Immature natural killer cell (primary cell): ENCODE measurements at regions not wholly inside any gene's neighbourhood (a gene's known extent, or its start where the extent isn't known, plus 50 kb on each side); places are given as distances from the start of the nearest gene placed in this dataset.

Source experiments
- DNase-seq, 3 donors: peaks; one replicate each; pipeline ENCODE4 v3.0.0; 2022; ENCODE audit warnings: mixed read lengths in 1 of 3
- H3K27ac Mint-ChIP-seq, 6 donors: one replicate each; pipeline ENCODE4 v1.8.0; 2020; ENCODE audit warnings: mixed read lengths in 6 of 6, mild to moderate bottlenecking in 5 of 6, inconsistent platforms in 4 of 6, moderate library complexity in 3 of 6
- H3K27me3 Mint-ChIP-seq, 3 donors: one replicate each; pipeline ENCODE4 v1.8.0; 2020 to 2021; ENCODE audit warnings: low read depth in 3 of 3, mild to moderate bottlenecking in 3 of 3, mixed read lengths in 3 of 3, moderate library complexity in 3 of 3, inconsistent platforms in 1 of 3
- H3K36me3 Mint-ChIP-seq, 3 donors: one replicate each; pipeline ENCODE4 v1.8.0; 2020; ENCODE audit warnings: mixed read lengths in 3 of 3, inconsistent platforms in 2 of 3, mild to moderate bottlenecking in 2 of 3
- H3K4me1 Mint-ChIP-seq, 2 donors: one replicate each; pipeline ENCODE4 v1.8.0; 2020; ENCODE audit warnings: inconsistent platforms in 2 of 2, mild to moderate bottlenecking in 2 of 2, mixed read lengths in 2 of 2, moderate library complexity in 1 of 2
- H3K4me3 Mint-ChIP-seq, 5 donors: one replicate each; pipeline ENCODE4 v1.8.0; 2020; ENCODE audit warnings: mild to moderate bottlenecking in 5 of 5, mixed read lengths in 5 of 5, inconsistent platforms in 3 of 5, moderate library complexity in 3 of 5
- H3K9me3 Mint-ChIP-seq, 6 donors: one replicate each; pipeline ENCODE4 v1.8.0; 2020; ENCODE audit warnings: mild to moderate bottlenecking in 6 of 6, mixed read lengths in 6 of 6, inconsistent platforms in 4 of 6, moderate library complexity in 3 of 6

DNA sequence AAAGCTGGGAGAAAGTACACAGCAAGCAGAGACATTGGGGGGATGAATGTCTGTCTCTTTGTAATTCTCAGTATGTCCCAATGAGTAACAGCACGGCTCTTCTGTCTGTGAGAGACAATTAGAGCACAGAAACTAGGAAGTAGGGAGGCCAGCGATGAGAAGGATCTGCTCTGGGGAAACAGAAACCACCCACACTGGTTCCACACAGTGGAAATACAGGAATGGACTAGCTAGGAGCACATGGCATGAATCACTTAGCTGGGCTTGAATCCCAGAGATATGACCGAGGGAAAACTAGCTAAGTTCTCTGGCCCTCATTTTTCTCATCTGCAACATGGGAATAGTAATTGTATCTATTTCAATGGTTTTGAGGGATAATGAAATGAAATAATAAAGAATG is 895.9 kb downstream of the TLE4 start:
- Mint-ChIP-seq H3K27me3 (peaks cover 0 to 2% (median 0%) of the 10 kb centered on the region in 3 donors), H3K4me1 (no peaks in the 10 kb centered on the region), H3K27ac (no peak overlapping the region)

DNA sequence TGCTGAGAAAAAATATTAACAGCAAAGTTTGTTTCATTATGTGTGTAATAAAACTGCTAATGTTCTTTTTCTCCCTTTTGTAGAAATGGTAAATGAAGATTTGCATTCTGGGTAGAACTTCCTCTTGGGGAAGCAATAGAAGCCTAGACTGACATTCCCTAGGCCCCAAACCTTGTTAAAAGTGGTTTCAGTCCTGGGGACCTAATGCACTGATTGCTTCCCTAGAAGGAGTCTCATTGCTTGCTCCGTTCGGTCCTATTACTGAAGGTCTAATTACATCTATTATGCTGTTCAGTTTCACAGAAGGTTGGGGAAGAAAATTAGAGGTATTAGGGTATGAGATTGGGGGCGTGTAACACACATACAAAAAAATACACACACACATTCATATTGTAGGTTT is 893.8 kb downstream of the TLE4 start:
- no peak overlapping the region for H3K4me3 Mint-ChIP-seq
- H3K36me3 Mint-ChIP-seq, result no peaks in the 10 kb centered on the region
- DNase-seq, result no peak
- no peak overlapping the region for H3K27ac Mint-ChIP-seq
- peaks cover 0 to 23% (median 9%) of the 10 kb centered on the region in 6 donors for H3K9me3 Mint-ChIP-seq
- H3K4me1 Mint-ChIP-seq, result no peaks in the 10 kb centered on the region
- no peaks in the 10 kb centered on the region for H3K27me3 Mint-ChIP-seq

More for the DNA sequence above, 895.9 kb downstream of the TLE4 start:
- H3K36me3 Mint-ChIP-seq, result no peaks in the 10 kb centered on the region
- no peak for DNase-seq
- H3K4me3 Mint-ChIP-seq, result no peak overlapping the region
- peaks cover 4 to 29% (median 7%) of the 10 kb centered on the region in 6 donors for H3K9me3 Mint-ChIP-seq

DNA sequence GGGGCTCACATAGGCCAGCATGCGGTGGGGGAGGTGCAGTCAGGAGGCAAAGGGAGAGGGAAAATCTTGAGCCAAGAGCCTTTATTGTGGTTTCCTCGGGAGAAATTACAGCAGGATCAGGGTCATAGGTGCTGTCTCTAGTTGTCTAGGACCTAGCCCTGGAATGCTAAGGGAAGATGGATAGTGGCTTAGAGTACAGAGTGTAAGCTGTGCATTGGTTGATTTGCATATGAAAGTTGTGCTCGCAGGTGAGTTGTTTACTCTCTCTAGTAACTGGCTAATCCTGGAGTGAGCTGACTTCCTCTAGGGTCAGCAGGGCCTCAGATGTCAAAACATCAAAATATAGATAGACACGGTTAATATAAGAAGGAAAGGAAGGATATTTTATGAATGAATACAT is 877.7 kb downstream of the TLE4 start:
- Mint-ChIP-seq H3K36me3 (no peaks in the 10 kb centered on the region), H3K4me3 (no peak overlapping the region), H3K27ac (no peak overlapping the region), H3K4me1 (no peaks in the 10 kb centered on the region), H3K9me3 (peaks cover 4 to 52% (median 23%) of the 10 kb centered on the region in 6 donors), H3K27me3 (peaks cover 1 to 2% (median 1%) of the 10 kb centered on the region in 3 donors)
- no peak for DNase-seq

DNA sequence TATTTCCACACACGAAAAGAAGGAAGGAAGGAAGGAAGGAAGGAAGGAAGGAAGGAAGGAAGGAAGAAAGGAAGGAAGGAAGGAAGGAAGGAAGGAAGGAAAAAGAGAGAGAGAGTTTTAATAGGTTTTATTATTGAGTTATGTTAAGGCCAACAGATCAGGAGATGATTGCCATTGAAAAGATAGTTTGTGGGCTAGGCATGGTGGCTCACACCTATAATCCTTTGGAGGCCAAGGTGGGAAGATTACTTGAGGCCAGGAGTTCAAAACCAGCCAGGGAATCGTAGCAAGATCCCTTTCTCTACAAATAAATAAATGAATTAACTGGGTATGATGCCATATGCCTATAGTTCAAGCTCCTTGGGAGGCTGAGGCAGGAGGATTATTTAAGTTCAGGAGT is 877.2 kb downstream of the TLE4 start:
- Mint-ChIP-seq H3K27me3 (peaks cover 1 to 2% (median 1%) of the 10 kb centered on the region in 3 donors), H3K36me3 (no peaks in the 10 kb centered on the region), H3K4me1 (no peaks in the 10 kb centered on the region), H3K27ac (no peak overlapping the region), H3K9me3 (peaks cover 4 to 52% (median 21%) of the 10 kb centered on the region in 6 donors), H3K4me3 (no peak overlapping the region)
- DNase-seq, result no peak

DNA sequence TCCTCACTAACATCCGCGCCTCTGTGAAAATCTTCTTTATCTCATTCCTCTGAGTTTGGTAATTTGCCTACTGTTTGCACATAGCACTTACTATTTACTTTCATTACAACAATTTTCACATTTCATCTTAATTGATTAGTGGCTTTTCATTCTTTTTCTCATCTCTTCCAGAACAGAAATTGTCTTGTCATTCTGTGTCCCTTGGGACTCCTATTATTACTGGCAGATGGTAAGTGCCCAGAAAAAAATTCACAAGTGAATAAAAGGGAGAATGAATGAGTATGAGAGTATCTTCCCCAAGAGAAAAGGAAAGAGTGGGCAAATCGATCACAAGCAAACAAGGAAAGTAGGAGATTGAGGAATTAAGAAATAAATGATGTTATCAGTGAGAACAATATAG is 876.1 kb downstream of the TLE4 start:
- DNase-seq, result no peak
- no peaks in the 10 kb centered on the region for H3K4me1 Mint-ChIP-seq
- no peak overlapping the region for H3K4me3 Mint-ChIP-seq
- H3K27ac Mint-ChIP-seq, result no peak overlapping the region
- no peaks in the 10 kb centered on the region for H3K36me3 Mint-ChIP-seq
- H3K9me3 Mint-ChIP-seq, result peaks cover 4 to 52% (median 18%) of the 10 kb centered on the region in 6 donors
- peaks cover 0 to 2% (median 1%) of the 10 kb centered on the region in 3 donors for H3K27me3 Mint-ChIP-seq

DNA sequence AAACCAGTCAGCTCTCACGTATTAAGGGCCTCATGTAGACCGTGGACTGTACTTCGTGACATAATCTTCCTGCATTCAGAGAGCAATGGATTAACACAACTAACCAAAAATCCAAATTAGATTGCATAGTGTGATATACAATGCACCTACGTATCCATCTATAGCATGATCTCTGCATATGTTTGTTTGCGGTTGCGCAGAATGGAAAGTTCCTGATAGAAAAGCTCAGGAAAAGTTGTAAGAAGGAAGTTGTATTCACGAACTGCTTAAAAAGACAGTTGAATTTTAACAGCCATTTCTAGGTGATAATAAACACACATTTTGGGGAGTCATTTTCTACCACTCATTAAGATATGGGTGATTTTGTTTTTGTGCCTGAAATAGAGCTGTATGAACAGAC is 869.0 kb downstream of the TLE4 start:
- H3K27me3 Mint-ChIP-seq, result peaks cover 0 to 3% (median 0%) of the 10 kb centered on the region in 3 donors

DNA sequence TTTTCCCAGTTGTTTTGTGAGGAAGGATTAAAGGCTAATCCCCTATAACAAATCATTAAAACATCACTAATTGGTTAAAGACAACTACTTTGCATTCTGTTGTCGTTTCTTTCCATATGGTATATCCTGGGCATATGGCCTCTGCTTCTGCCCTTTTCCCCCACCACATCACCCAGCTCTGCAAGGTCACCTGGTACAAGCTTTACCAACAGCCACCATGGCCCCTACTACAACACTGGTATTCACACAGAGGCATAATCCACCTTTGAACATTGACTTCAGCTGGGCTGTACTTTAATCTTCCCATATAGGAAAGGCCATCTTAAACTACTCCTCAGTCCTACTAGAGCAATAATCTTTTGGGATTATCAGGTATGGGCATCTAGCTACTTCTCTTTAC is 866.1 kb downstream of the TLE4 start:
- H3K27me3 Mint-ChIP-seq, result peaks cover 0 to 3% (median 0%) of the 10 kb centered on the region in 3 donors

More for the DNA sequence above, 869.0 kb downstream of the TLE4 start:
- Mint-ChIP-seq H3K9me3 (peaks cover 0 to 38% (median 9%) of the 10 kb centered on the region in 6 donors), H3K27ac (no peak overlapping the region), H3K36me3 (no peaks in the 10 kb centered on the region), H3K4me1 (no peaks in the 10 kb centered on the region), H3K4me3 (no peak overlapping the region)
- no peak for DNase-seq

DNA sequence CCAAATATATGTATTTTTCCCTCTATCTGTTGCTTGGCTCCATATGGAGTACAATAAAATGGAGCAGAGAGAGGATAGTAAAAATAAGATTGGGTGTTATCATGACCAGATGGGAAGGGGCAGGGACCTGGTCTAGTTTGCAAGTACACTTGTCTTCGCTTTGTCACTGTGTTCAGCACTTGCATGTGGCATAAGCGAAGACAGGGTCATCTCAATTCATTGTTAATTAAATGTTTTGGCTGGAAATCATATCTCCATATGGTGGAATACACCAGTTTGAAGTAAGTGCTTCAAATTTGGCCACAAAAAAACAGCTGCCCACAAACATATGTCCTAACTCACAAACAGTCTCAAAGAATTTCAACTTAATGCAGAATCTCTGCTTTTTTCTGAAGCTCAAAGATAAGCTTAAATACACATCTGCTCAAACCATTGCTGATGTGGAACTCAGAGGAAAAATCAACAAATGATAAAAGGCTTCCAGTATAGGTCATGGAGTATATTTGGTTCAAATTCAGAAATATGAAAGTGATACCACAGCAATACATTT is 865.4 kb downstream of the TLE4 start:
- Mint-ChIP-seq H3K36me3 (no peaks in the 10 kb centered on the region), H3K9me3 (peaks cover 4 to 34% (median 9%) of the 10 kb centered on the region in 6 donors), H3K27ac (no peak overlapping the region), H3K27me3 (peaks cover 0 to 3% (median 0%) of the 10 kb centered on the region in 3 donors), H3K4me1 (no peaks in the 10 kb centered on the region), H3K4me3 (no peak overlapping the region)
- no peak for DNase-seq

More for the DNA sequence above, 866.1 kb downstream of the TLE4 start:
- Mint-ChIP-seq H3K27ac (no peak overlapping the region), H3K4me1 (no peaks in the 10 kb centered on the region), H3K9me3 (peaks cover 4 to 29% (median 10%) of the 10 kb centered on the region in 6 donors), H3K36me3 (no peaks in the 10 kb centered on the region), H3K4me3 (no peak overlapping the region)
- no peak for DNase-seq

DNA sequence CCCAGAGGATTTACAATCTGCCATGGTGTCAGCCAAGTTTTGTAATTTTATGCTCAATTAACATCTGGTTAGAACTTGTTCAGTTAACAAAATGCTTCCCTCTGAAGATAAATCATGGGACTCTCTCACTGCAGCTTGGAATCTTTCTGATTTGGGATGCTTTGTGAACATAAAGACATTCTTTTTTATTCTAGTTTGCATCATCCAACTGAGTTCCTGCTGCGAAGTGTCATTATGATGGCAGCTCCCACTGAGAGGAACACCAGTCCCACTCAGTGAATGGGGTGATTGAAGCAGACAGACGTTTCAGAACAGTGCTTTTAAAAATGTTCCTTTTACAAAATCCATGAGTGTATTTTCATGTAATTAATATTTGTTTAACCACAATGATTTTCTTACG is 863.8 kb downstream of the TLE4 start:
- Mint-ChIP-seq H3K27me3 (peaks cover 0 to 3% (median 0%) of the 10 kb centered on the region in 3 donors), H3K27ac (no peak overlapping the region), H3K9me3 (peaks cover 4 to 32% (median 6%) of the 10 kb centered on the region in 6 donors), H3K4me3 (no peak overlapping the region), H3K36me3 (no peaks in the 10 kb centered on the region), H3K4me1 (no peaks in the 10 kb centered on the region)
- DNase-seq, result no peak

DNA sequence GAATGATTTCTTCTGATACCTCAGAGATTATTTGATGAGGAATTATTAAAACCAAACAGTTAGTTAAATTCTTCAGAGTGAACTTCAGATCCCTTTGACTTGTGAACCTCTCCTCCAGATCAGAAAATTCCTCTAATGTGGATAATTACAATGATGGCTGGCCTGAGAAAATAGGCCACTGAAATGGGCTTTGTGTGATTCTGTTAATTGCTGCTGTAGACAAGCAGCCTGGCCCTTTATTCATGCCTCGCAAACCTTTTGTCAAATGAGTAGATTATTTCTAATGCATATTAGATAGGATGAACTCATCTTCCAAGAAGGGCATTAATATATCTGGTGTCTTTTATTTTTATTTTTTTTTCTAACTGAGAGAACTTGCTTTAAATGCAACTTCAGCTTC is 855.2 kb downstream of the TLE4 start:
- no peak overlapping the region for H3K4me3 Mint-ChIP-seq
- H3K9me3 Mint-ChIP-seq, result peaks cover 0 to 33% (median 9%) of the 10 kb centered on the region in 6 donors
- no peaks in the 10 kb centered on the region for H3K4me1 Mint-ChIP-seq
- no peaks in the 10 kb centered on the region for H3K27me3 Mint-ChIP-seq
- peaks cover 0 to under 1% (median 0%) of the 10 kb centered on the region in 3 donors for H3K36me3 Mint-ChIP-seq
- no peak for DNase-seq
- no peak overlapping the region for H3K27ac Mint-ChIP-seq

DNA sequence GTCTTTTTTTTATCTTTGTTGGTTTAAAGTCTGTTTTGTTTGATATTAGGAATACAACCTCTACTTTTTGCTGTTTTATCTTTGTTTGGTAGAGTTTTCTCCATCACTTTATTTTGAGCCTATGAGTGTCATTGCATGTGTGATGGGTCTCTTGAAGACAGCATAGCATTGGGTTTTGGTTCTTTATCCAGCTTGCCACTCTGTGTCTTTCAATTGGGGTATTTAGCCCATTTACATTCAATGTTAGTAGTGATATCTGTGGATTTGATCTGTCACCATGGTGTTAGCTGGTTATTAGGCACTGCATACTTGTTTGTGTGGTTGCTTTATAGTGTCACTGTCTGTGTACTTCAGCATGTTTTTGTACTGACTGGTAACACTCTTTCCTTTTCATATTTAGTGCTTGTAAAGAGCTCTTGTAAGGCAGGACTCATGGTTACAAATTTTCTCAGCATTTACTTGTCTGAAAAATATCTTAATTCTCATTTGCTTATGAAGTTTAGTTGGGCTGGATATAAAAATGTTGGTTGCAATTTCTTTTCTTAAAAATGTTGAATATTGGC is 845.5 kb downstream of the TLE4 start:
- H3K36me3 Mint-ChIP-seq, result peaks cover 0 to 9% (median 0%) of the 10 kb centered on the region in 3 donors
- peaks cover 20 to 46% (median 33%) of the 10 kb centered on the region in 6 donors for H3K9me3 Mint-ChIP-seq
- H3K4me3 Mint-ChIP-seq, result no peak overlapping the region
- no peak overlapping the region for H3K27ac Mint-ChIP-seq
- H3K27me3 Mint-ChIP-seq, result peaks cover 0 to 3% (median 0%) of the 10 kb centered on the region in 3 donors
- DNase-seq, result no peak
- no peaks in the 10 kb centered on the region for H3K4me1 Mint-ChIP-seq

DNA sequence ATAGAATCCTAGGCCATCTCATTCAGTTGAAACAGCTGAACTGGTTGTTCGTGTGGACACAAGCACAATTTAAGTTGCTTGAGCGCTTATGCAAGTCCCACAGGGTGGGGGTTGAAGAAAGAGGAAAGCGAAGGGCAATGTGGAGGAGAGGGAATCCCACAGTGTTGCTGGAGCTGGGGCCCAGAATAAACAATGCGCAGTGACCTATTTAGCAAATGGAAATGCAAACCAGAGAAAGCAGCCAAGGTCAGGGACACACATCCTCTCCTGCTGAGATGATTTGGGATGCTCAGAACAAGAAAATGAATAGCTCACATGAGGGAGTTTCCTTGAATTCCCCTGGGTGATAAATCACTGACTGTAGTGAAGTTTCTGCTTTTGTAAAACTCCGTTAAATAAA is 838.3 kb downstream of the TLE4 start:
- peaks cover 0 to 2% (median 2%) of the 10 kb centered on the region in 3 donors for H3K27me3 Mint-ChIP-seq
- no peaks in the 10 kb centered on the region for H3K36me3 Mint-ChIP-seq
- DNase-seq, result no peak
- no peaks in the 10 kb centered on the region for H3K4me1 Mint-ChIP-seq
- no peak overlapping the region for H3K27ac Mint-ChIP-seq
- peaks cover 5 to 18% (median 7%) of the 10 kb centered on the region in 6 donors for H3K9me3 Mint-ChIP-seq
- H3K4me3 Mint-ChIP-seq, result no peak overlapping the region

DNA sequence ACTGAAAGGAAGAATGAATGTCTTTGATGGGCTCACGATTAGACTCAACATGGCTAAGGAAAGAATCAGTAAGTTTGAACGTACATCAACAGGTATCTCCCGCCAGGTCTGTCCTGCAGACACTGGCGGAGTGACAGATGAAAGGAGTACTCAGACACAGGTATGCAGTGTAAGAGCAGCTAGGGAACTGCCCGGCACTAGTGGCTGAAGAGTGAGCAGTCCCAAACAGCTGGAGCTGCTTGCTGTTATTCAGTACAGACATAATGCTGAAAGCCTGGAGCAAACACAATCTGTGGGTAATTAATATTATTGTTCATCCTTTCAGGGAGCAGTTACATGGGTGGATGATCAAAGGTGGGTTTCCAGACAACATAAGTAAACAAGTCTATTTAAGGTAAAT is 835.5 kb downstream of the TLE4 start:
- no peaks in the 10 kb centered on the region for H3K4me1 Mint-ChIP-seq

DNA sequence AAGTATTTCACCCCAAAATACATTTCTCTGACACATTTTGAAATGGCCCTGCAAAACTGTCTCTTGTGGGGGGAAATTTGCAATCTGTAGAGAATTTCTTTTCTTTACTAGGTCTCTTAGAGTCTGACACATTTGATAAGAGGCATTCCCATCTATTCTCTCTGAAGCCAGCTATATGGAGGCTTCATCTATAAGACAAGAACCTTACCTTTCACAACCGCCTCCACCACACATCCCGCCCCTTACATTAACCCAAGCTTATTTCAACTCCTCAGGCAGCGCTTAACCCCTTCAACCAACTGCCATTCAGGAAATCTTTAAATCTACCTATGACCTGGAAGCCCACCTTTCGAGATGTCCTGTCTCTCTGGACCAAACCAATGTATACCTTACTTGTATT is 829.5 kb downstream of the TLE4 start:
- no peak overlapping the region for H3K4me3 Mint-ChIP-seq
- H3K27me3 Mint-ChIP-seq, result no peaks in the 10 kb centered on the region
- DNase-seq, result no peak
- H3K27ac Mint-ChIP-seq, result no peak overlapping the region
- H3K9me3 Mint-ChIP-seq, result peaks cover 0 to 31% (median 13%) of the 10 kb centered on the region in 6 donors
- no peaks in the 10 kb centered on the region for H3K36me3 Mint-ChIP-seq
- H3K4me1 Mint-ChIP-seq, result no peaks in the 10 kb centered on the region

More for the DNA sequence above, 835.5 kb downstream of the TLE4 start:
- peaks cover 5 to 22% (median 10%) of the 10 kb centered on the region in 6 donors for H3K9me3 Mint-ChIP-seq
- no peak overlapping the region for H3K27ac Mint-ChIP-seq
- no peak overlapping the region for H3K4me3 Mint-ChIP-seq
- peaks cover 0 to 2% (median 2%) of the 10 kb centered on the region in 3 donors for H3K27me3 Mint-ChIP-seq
- no peak for DNase-seq
- H3K36me3 Mint-ChIP-seq, result no peaks in the 10 kb centered on the region
